ENCODE measurements at regions not wholly inside any gene's neighbourhood (a gene's known extent, or its start where the extent isn't known, plus 50 kb on each side); places are given as distances from the start of the nearest gene placed in this dataset.

DNA sequence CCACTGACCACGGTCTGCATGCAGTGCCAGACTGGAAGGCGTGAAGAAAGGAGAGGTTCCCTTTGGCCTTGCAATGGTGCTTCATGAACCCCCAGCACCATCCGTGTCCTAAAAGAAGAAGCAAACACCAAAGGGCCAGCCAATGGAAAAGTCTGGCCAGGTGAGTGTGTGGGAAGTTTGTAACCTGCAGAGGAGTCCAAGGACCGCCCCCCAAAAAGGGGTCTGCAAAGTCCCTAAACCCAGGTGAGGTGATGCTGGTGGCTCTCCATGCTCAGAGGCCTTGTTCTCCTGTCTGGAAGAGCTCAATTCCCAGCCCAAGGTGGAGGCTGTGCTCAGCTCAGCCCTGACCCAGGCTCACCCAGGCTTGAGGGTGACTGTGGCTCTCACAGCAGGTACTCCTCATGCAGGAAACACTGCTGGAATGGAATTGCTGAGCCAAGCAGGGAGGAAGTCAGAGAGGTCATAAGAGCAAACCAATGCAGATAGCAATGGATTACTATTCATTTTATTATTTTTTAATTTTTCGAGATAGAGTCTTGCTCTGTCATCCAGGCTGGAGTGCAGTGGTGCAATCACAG lies 52.4 kb upstream of the NANOS1 start:
- in situ Hi-C loops (cut with HindIII; ENCODE audit: low sequenced_read_pairs) = no loop called here
- no peak overlapping the region for H3K4me3 ChIP-seq (ENCODE audit: low read depth, low read length)
- DNase-seq (ENCODE audit: low read depth) = no peak

GRCh38 chr10:118977835-118978234 lies 51.7 kb upstream of the NANOS1 start:
- DNase-seq (ENCODE audit: low read depth) = no peak
- in situ Hi-C loops (cut with HindIII; ENCODE audit: low sequenced_read_pairs) = no loop called here
- TF ChIP-seq, protein P1, sequence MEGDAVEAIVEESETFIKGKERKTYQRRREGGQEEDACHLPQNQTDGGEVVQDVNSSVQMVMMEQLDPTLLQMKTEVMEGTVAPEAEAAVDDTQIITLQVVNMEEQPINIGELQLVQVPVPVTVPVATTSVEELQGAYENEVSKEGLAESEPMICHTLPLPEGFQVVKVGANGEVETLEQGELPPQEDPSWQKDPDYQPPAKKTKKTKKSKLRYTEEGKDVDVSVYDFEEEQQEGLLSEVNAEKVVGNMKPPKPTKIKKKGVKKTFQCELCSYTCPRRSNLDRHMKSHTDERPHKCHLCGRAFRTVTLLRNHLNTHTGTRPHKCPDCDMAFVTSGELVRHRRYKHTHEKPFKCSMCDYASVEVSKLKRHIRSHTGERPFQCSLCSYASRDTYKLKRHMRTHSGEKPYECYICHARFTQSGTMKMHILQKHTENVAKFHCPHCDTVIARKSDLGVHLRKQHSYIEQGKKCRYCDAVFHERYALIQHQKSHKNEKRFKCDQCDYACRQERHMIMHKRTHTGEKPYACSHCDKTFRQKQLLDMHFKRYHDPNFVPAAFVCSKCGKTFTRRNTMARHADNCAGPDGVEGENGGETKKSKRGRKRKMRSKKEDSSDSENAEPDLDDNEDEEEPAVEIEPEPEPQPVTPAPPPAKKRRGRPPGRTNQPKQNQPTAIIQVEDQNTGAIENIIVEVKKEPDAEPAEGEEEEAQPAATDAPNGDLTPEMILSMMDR (IDR thresholded peaks at IDR 0.05; ENCODE audit: low read depth, low read length, missing control alignments) = no peak
- no peak overlapping the region for H3K4me3 ChIP-seq (ENCODE audit: low read depth, low read length)

More for the DNA sequence above, 52.4 kb upstream of the NANOS1 start:
- TF ChIP-seq, protein P1 (IDR thresholded peaks at IDR 0.05; ENCODE audit: low read depth, low read length, missing control alignments) = no peak

- in situ Hi-C loops (cut with HindIII; ENCODE audit: low sequenced_read_pairs) = no loop called here
- TF ChIP-seq, protein P1 (IDR thresholded peaks at IDR 0.05; ENCODE audit: low read depth, low read length, missing control alignments) = no peak
- DNase-seq (ENCODE audit: low read depth) = no peak
- H3K4me3 ChIP-seq (ENCODE audit: low read depth, low read length) = no peak overlapping the region
These were observed 51.1 kb upstream of the NANOS1 start for GRCh38 chr10:118978316-118978997.

DNA sequence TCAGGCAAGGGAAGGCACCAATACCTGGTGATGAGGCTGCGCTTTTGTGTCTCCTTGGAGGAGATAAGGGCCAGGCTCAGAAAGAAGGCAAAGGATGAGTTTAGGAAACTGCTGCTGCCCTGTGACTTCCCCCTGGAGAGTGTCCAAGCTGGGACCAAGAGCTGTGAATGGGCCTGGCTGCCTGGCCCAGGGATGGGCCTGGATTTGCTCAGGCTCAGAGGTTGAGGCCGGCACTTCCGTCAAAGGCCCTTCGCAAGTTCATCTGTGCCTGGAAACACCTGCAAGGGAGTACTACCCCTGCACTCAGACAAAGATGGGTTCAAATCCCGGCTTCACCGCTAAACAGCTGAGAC lies 50.5 kb upstream of the NANOS1 start:
- in situ Hi-C loops (cut with HindIII; ENCODE audit: low sequenced_read_pairs) = no loop called here
- no peak overlapping the region for H3K4me3 ChIP-seq (ENCODE audit: low read depth, low read length)
- no peak for DNase-seq (ENCODE audit: low read depth)
- TF ChIP-seq, protein P1 (IDR thresholded peaks at IDR 0.05; ENCODE audit: low read depth, low read length, missing control alignments) = no peak

DNA sequence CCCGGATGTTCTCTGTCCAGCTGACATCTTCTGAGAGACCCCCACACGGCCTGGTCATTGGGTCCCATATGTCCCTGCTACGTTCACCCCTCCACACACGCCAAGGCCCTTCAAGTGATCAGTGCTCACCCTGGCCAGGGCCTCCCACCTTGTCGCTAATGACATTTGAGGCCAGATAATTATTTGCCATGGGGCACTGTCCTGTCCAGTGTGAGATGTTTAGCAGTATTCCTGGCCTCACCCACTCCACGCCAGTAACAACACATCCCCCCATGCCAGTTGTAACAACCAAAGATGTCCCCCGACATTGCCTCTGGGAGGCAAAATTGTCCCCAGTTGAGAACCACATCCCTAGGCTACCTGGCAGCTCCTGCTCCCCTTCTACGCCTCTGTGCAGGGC lies 49.9 kb upstream of the NANOS1 start:
- in situ Hi-C loops (cut with HindIII; ENCODE audit: low sequenced_read_pairs) = no loop called here
- TF ChIP-seq, protein P1 (IDR thresholded peaks at IDR 0.05; ENCODE audit: low read depth, low read length, missing control alignments) = no peak
- H3K4me3 ChIP-seq (ENCODE audit: low read depth, low read length) = no peak overlapping the region
- DNase-seq (ENCODE audit: low read depth) = no peak

Measured in astrocyte of the cerebellum (primary cell).